OCI-LY1 (cell line): ENCODE measurements at regions not wholly inside any gene's neighbourhood (a gene's known extent, or its start where the extent isn't known, plus 50 kb on each side); places are given as distances from the start of the nearest gene placed in this dataset.

Source experiments
- EZH2 ChIP-seq: fragments of 200-600 bp; sonication (generic), shearing (Covaris generic); IDR thresholded peaks from 2 replicates; pipeline ENCODE4 v1.8.0; 2017; ENCODE audit warnings: borderline replicate concordance, mixed run types, mild to moderate bottlenecking, antibody characterized with exemption, low read length, moderate library complexity, mixed read lengths
- TF ChIP-seq, protein P1 (sequence below): fragments of 200-600 bp; sonication (generic), shearing (Covaris generic); IDR thresholded peaks from 2 replicates; pipeline ENCODE4 v1.5.1; 2017; ENCODE audit warnings: mild to moderate bottlenecking, antibody characterized with exemption, low read length, moderate library complexity, mixed read lengths

DNA sequence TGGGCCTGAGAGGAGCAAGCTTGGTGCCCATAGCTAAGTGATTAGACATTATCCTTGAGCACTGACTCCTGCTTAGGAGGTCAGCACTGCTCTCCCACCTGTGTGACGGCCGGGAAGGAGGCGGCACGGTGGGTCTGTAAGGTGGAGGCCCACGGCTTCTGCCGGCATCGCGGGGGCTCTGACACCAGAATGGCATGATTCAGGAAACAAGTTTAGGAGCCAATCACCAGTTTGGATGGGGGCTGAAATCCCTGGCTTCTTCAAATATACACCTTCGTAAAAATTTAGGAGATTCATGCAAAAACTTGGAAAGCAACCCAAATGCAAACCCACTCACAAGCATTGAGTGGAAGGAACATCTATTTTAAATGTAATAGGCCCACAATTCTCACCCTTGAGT, 307.3 kb upstream of the TSHZ3 start:
- TF ChIP-seq, protein P1, sequence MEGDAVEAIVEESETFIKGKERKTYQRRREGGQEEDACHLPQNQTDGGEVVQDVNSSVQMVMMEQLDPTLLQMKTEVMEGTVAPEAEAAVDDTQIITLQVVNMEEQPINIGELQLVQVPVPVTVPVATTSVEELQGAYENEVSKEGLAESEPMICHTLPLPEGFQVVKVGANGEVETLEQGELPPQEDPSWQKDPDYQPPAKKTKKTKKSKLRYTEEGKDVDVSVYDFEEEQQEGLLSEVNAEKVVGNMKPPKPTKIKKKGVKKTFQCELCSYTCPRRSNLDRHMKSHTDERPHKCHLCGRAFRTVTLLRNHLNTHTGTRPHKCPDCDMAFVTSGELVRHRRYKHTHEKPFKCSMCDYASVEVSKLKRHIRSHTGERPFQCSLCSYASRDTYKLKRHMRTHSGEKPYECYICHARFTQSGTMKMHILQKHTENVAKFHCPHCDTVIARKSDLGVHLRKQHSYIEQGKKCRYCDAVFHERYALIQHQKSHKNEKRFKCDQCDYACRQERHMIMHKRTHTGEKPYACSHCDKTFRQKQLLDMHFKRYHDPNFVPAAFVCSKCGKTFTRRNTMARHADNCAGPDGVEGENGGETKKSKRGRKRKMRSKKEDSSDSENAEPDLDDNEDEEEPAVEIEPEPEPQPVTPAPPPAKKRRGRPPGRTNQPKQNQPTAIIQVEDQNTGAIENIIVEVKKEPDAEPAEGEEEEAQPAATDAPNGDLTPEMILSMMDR, result no peak
- TF ChIP-seq EZH2, result no peak
